Sigmoid colon (tissue), 4 donors: ENCODE measurements at regions not wholly inside any gene's neighbourhood (a gene's known extent, or its start where the extent isn't known, plus 50 kb on each side); places are given as distances from the start of the nearest gene placed in this dataset.

ENCODE experiments used
- EP300 ChIP-seq, 4 donors: sonication (generic); formaldehyde crosslinking; IDR thresholded peaks; one replicate each; pipeline ENCODE4 v1.6.1; 2017; ENCODE audit warnings: antibody characterized with exemption in 4 of 4
- POLR2A ChIP-seq, 2 donors: fragments of 450-650 bp; IDR thresholded peaks; one replicate each; pipeline ENCODE4 v1.6.1; 2016; ENCODE audit warnings: antibody characterized with exemption in 2 of 2, mild to moderate bottlenecking in 2 of 2, moderate library complexity in 2 of 2
- POLR2AphosphoS5 ChIP-seq, 4 donors: sonication (generic); formaldehyde crosslinking; IDR thresholded peaks; one replicate each; pipeline ENCODE4 v1.6.1; 2017; ENCODE audit warnings: antibody characterized with exemption in 4 of 4
- TF ChIP-seq, protein P1 (sequence below), 4 experiments: fragments of 450-650 bp in 3 of 4; fragments of 200-600 bp in 1 of 4; IDR thresholded peaks; one replicate each; pipeline ENCODE4 v1.5.1; 2016 to 2019; ENCODE audit warnings: antibody characterized with exemption in 4 of 4, mild to moderate bottlenecking in 3 of 4, moderate library complexity in 2 of 4

GRCh38 chr2:172376505-172377125 is 50.8 kb upstream of the ITGA6 start:
- TF ChIP-seq POLR2AphosphoS5 (IDR thresholded peaks at IDR 0.05) (no peak), POLR2A (IDR thresholded peaks at IDR 0.05) (no peak), EP300 (IDR thresholded peaks at IDR 0.05) (no peak)
- TF ChIP-seq, protein P1, sequence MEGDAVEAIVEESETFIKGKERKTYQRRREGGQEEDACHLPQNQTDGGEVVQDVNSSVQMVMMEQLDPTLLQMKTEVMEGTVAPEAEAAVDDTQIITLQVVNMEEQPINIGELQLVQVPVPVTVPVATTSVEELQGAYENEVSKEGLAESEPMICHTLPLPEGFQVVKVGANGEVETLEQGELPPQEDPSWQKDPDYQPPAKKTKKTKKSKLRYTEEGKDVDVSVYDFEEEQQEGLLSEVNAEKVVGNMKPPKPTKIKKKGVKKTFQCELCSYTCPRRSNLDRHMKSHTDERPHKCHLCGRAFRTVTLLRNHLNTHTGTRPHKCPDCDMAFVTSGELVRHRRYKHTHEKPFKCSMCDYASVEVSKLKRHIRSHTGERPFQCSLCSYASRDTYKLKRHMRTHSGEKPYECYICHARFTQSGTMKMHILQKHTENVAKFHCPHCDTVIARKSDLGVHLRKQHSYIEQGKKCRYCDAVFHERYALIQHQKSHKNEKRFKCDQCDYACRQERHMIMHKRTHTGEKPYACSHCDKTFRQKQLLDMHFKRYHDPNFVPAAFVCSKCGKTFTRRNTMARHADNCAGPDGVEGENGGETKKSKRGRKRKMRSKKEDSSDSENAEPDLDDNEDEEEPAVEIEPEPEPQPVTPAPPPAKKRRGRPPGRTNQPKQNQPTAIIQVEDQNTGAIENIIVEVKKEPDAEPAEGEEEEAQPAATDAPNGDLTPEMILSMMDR (IDR thresholded peaks at IDR 0.05) = no peak
